ENCODE measurements at regions not wholly inside any gene's neighbourhood (a gene's known extent, or its start where the extent isn't known, plus 50 kb on each side); places are given as distances from the start of the nearest gene placed in this dataset.
A peak's percentile ranks its signal among the peaks of the same experiment; 100 is the strongest.
"Not testable (repeated sequence)": the region's sequence is repeated elsewhere in the genome, so short reads cannot be mapped to it uniquely, and the experiment has no call there.

DNA sequence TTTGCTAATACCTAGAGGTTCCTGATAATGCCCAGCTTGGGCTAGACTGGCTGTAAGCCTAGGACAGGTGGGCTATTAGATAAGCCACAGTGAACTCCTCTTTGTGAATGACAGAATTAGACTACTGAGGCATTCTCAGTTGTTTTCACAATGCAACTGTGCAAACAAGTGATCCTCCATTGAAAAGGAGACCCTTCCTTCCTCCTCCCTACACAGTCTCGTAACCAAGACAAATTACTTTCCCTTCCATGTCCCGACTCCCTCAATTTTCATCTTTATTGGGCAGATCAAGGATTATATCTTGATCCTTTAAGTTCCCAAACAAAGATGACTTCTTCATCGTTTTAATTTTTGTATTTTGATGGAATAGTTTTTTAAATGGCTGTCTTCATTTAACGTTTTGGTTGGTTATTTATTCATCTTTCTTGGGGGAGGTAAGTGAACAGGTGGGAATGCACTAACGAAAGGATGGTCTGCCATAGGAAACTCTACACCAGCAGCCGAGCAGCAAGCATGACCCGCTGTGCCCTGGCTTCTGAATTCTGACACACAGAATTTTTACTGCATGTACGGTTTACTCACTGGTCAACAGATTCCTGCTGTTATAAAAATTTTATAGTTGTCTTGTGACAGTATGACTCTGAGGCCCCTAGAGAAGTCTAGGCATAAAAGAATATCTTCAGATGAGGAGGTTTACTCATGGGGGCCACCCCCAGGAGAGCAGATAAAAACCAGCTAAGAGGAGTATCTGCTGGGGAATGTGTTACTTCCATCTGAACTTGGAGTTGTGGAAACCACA, 137.5 kb upstream of the TUT7 start:
- no peak for DNase-seq (ENCODE audit: low spot score)

DNA sequence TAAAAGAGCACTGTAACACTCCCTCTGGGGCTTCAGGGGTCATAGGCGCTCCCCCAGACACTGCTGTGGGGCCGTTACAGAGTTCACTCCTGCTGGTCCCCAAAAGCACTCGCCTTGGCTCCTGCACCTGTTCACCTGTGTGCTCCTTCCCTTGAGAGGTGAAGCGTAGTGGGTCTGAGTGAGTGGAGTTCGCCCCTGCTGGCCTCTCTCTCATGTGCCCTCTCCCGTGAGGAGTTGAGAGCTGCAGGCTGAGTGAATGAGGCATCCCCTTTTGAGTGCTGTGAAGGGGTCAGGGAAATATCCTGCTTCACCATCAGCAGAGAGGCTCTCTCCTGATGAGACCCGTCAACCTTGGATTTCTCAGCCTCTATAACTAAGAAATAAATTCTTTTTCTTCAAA, 134.6 kb upstream of the TUT7 start:
- no peak for DNase-seq (ENCODE audit: low spot score)

DNA sequence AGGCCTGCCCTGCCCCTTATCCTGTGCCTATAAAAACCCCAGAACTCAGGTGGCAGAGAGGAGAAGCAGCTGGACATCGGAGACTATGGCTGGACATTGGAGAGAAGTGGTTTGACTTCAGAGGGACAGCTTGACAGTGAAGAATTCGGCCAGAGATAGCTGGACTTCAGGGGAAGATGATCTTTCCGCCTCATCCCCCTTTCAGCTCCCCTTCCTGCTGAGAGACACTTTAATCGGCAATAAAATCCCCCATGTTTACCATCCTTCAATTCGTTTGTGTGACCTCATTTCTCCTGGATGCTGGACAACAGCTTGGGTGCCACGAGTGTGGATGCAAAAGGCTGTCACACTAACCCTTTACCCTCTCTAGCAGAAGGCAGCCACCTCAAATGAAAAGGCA, 134.1 kb upstream of the TUT7 start:
- no peak for DNase-seq (ENCODE audit: low spot score)

DNA sequence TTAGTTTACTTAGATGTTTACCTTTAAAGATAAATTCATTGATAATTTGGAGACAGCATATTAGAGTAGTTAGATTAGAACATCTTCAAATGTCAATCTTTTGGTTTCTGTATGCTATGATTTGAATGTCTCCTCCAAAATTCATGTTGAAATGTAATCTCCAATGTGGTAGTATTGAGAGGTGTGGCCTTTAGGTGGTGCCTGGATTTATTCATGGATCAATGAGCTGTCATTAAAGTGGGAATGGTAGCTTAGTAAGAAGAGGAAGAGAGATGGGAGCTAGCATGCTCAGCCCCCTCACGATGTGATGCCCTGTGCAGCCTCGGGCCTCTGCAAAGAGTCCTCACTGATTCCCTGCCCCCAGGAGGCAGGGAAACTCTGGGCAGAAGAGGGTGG, 133.6 kb upstream of the TUT7 start:
- DNase-seq (ENCODE audit: low spot score), result no peak

DNA sequence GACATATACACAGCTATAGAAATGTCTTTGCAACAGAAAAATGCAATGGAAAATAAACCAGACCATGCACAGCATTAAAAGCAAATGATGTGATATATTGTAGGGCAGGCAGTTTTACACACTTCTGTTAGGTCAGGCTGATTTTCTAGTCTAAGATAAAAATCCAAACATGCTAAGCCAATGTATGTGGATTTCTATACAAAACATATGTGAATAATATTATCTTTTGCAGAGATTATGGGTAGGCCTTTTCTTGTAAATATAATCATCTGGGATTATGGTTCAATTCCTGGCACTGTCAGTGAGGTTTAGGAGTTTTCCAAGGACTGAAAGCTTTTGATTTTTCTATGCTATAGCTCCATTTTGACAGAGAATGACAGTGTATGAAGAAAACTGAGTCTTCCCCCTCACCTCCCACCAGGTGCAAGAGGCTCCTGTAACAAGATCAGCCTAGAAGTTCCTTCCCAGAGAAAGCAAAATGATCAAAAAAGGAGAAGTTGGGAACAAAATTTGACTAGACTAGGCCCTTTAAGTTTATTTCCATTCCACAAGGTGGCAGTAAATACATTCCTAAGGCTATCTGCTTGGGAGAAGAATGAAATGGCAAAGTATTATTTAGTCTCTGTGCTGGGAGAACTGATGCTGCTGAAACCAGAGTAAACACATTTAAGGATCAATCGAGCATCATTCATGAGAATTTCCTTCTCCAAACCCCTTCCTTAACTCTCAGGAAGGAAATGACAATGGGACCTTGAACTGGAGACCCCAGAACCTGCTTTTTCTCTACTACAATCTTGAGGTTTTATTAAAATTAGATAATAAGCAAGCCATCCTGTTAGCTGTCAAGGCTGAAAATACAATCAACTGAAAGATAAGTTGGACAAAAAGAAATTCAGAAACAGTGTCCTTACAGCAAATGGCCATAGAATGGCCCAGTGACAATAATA, 133.0 kb upstream of the TUT7 start:
- DNase-seq (ENCODE audit: low spot score), result peak; percentile 67

DNA sequence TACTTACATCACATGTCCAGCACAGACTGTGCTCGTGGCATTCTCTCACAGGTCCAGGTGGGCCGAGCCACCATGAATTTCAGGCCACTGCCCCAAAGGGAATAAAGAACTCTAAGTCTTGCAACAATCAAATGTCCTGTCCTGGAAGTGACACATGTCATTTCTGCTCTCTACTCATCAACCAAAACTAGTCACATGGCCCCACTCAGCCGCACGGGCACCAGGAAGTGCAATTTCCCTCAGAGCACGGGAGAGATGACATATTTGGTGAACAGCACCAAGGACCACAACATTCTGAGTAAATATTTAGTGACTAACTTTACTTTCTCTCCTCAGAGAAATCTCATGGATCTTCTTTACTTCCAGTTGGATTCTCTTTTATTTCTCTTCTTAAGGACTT, 131.1 kb upstream of the TUT7 start:
- no peak for DNase-seq (ENCODE audit: low spot score)

DNA sequence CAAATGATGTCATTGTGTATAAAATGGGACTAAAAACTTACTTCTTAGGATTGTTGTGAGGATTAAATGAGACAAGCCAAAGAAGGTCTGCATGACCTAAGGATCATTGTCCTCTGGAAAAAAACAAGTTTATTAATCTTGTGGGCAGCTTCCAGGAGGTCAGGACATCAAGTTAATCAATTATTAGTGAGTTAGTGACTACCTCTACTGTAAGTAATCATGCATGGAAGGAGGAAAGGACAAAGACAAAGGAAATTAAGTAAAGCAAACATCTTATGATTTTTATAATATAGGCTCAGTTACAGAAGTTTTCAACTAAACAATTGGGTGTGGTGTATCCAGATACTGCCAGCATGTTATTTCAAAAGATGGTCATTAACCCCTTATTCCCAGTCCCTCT, 129.3 kb upstream of the TUT7 start:
- DNase-seq (ENCODE audit: low spot score), result no peak

DNA sequence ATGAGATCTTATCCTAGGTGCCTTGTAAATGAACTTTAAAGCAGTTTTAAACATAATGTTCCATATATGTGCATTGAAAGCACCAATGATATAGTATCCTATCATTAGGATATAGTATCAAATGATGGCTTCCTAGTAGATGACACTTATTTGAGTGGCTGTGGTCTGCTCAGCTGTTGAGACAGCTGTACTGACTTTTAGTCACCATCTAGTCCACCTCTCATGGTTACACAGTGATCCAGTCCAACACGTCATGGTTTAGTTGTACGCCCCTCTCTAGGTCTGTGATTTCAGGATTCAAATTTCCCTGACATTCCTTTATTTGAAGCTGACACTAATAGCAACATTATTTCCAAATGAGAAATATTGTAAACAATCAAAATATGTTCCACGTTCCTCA, 127.3 kb upstream of the TUT7 start:
- DNase-seq (ENCODE audit: low spot score), result no peak

DNA sequence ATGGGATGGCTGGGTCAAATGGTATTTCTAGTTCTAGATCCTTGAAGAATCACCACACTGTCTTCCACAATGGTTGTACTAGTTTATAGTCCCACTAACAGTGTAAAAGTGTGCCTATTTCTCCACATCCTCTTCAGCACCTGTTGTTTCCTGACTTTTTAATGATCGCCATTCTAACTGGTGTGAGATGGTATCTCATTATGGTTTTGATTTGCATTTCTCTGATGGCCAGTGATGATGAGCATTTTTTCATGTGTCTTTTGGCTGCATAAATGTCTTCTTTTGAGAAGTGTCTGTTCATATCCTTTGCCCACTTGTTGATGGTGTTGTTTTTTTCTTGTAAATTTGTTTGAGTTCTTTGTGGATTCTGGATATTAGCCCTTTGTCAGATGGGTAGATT, 121.0 kb upstream of the TUT7 start:
- DNase-seq (ENCODE audit: low spot score), result not testable (repeated sequence)

DNA sequence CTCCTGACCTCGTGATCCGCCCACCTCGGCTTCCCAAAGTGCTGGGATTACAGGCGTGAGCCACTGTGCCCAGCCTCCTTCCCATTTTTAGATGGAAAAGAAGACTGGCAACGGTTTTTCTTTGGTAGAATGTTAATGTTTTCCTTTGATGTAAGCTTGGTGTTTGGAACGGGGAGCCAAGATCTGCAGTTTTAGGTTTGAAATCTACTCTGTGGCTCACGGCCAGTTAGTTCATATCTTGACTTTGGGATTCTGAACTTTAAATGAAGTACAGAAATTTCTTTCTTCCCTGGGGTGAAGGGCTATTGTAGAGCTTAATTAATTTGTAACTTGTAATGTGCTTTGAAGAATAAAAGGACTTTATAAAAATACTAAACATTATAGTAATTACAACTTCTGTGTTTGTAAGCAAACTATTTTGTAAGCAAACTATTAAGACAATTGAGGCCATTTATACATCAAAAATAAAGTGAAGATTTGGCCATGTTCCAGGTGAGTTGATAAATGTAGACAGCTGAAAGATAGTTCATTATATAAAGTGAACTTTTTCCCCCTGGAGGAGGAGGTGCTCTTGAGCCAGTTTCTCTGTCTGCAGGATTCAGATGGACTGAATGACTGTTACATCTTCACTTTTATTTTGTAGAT, 117.1 kb upstream of the TUT7 start:
- no peak for DNase-seq (ENCODE audit: low spot score)

DNA sequence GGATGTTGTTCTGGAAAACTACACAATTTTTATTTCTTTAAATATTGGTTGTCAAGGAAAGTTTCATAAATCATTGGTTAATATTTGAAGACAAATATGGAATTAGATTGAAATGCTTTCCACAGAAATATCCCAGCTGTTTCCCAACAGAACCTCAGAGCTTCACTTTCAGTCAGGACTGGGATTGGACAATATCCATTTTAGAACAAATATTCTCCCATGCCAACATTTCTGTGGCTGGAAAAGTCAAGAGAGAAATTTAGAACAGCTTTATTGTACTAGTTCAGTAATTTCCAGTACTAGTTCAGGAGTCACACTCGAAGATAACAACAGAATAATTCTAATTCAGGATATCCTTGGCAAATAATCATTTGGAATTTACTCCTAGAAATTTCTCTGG, 116.1 kb upstream of the TUT7 start:
- DNase-seq (ENCODE audit: low spot score), result no peak

DNA sequence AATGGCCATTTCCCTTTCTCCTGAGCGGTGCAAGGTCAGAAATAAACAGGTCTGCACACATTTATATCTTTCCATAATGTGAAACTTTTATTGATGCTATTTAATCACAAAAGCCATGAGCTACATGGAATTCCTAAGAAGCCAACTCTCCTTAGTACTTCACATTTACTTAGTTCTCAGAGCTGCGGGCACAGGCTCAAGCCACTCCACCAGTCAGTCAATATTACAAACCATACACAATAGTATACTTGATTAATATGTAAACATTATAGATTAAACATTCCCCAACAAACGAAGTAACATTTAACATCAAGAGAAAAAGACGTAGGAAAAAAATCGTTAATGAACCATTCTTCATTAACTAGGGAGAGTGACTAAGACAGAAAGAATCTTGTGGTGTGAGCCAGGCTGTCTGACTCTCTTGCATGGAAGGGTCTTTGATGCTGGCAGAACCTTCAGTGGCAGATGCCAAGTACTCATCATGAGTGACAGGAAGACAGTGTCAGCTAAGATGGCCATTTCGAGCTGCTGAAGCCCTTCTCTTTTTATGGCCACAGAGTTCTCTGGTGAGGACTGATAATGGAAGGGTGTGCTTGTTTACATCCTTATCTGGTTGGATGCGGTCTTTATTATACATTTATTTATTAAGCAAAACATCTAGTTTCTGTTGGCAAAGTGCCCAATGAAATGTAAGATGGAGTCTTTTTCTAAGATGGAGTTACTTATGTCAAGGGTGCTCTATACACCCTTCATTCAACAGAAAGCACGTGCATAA, 115.5 kb upstream of the TUT7 start:
- DNase-seq (ENCODE audit: low spot score), result no peak

DNA sequence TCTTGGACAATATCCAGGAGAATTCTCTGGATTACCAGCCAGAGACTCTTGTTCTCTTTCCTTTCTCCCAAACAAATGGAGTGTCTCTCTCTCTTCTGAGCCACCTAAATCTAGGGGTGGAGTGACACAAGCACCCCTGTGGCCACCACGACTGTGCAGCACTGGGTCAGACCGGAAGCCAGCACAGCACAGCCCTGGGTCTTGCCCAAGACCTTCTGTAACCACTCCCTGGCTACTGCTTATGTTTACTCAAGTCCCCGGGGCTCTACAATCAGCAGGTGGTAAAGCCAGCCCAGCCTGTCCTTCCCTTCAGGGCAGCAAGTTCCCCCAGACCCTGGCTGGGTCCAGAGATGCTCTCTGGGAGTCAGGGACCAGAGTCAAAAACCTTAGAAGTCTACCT, 110.0 kb upstream of the TUT7 start:
- no peak for DNase-seq (ENCODE audit: low spot score)

DNA sequence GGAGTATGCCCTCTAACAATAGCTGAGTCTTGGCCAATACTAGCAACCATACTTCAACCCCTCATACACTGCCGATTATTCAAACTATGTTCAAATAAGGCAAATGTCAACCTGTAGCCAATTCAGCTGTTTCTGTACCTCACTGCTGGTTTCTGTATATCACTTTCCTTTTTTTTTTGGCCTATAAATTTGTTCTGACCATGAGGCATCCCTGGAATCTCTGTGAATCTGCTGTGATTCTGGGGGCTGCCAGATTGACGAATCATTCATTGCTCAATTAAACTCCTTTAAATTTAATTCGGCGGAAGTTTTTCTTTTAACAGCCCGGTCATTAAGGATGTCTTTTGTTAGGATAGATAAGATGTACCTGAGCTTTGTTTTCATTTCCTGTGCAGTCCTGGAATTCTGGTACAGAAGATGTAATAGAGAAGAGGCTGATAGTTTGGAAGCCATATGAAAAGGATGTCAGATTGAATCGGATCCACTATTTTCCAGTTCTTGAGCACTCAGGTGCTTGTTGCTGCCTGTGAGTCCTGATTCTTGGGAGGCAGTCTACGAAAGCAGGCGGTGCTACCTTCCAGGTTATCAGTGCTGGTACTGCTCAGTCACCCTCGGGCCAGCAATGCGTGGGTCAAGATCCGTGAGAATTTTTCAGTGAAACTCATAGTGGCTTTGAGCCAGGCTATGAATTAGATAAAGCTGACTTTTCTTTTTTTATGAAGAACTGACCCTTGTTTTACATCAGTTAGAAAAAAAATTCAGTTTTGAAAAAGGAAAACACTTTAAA, 106.2 kb upstream of the TUT7 start:
- DNase-seq (ENCODE audit: low spot score), result no peak

DNA sequence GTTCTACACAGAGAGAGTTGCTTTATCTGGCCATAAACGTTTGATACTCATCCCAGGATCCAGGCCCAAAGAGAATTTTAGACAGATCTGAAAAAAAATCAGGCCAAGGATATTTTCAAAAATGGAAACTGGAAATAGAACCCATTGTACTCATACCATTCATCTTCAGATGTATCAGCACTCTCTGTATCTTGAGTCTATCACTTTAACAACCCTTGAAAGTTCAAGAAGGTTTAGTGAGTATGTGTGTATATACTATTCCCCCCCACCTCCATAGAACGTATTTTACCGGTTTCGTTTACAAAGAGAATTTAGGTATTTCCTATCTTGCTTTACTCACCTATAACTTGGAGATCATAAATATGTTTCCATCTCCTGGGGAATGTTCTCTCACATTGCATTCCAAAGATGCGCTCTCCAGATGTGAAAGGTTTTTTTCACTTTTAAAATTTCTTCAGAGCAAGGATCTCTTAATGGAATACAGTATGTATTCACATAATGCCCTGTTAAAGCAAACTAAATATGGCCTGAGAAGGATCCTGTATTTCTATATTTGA, 105.5 kb upstream of the TUT7 start:
- DNase-seq (ENCODE audit: low spot score), result no peak

DNA sequence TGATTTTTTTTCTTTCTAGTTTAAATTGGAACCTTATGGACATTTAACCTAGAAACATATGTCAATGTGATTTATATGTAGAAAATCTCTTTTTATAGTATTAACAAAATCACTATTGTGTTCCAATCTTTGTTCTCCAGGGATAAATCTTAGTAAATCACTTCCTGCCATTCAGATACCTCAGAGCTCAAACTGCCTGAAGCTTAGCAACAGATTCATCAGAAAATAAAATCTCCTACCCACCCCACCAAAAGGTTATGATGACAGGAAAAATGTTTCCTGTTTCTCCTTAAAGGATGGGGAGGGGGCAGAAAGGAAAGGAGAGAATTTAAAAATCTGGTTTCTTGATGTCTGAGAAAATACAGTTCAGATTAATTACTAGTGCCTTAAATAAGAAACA, 105.0 kb upstream of the TUT7 start:
- no peak for DNase-seq (ENCODE audit: low spot score)

DNA sequence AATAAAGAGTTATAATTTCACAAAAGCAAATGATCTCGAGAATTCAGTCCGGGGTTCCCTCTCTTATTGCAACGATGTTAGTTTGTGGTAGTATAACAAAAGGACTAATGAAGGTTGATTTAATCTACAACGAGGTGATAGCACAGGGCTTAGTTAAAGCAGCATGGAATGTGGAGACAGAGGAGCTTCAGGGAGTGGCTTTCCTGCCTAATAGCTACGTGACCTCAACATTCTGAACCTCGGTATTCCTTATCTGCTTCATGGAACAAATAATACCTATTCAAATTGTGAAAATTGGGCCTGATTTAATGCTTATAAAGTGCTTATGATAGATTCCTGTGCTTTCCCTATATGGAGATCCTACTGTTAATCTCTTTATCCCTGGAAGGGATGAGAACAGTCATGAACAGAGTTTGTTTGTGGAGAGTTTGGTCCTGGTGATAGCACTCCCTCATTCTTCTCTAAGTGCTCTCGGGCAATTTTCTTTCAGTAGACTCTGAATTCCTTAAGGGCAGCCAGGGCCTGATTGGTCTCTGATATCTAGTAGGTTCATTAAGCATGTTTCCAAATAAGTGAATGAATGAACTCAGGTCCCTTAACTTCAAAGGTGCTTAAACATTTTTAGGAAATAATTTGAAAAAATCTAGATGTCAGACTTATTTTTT, 104.1 kb upstream of the TUT7 start:
- no peak for DNase-seq (ENCODE audit: low spot score)

DNA sequence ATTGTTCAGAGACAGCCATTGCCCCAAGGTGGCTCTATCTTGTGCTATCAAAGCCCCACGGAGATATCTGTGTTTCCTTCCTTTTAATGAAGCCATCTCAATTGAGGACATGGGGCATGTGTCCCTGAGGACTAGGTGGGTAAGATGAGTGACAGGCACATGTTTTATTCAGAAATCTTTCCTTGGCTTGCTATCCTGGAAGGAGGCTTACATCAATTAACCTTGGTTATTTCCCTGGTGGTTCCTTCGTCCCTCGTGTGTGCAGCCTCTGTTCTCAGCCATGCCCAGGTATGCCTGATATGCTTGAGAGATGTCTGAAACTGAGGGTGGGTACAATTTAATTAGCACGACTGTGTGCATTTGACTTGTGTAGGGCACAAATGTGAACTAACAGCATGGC, 102.2 kb upstream of the TUT7 start:
- DNase-seq (ENCODE audit: low spot score), result no peak

DNA sequence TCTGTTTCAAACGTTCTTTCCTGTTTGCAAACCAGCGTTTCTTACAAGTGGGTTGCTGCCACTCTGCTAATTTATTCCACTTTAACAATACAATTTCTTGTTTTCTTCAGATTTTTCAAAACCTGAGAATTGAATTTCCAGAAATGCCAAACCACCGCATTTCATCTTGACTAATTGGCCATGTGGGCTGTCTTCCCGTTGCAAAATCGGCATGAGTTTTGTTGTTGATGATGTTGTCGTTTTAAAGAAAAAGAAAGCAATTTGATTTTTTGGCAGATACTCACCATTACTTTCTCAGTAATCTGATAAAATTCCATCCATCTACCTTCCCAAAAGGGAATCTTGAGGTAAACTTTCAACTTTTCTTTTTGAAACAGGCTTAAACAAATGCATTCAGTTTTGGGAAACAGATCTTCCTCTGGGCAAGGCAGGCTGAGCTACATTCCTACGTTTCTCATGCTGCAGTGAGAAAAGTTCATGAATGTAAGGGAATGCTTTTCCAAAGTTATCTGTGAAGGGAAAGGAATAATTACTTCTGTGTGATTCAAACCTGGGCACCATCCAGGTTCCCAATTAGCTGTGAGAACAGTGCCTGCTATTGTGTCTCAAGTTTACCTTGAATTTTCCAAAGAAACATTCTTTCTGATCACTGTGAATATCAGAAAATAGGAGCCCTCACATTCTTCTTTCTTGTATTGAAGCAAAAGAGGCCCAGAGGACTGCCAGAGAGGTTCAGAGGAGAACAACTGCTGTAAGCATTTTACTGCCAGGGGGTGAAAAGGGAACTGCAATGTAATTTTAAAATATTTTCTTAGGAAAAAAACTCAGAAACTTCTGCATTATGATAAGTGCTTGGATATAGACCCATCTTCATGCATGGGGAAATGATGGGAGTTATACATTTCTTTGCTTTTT, 100.7 kb upstream of the TUT7 start:
- no peak for DNase-seq (ENCODE audit: low spot score)
